ENCODE measurements at regions not wholly inside any gene's neighbourhood (a gene's known extent, or its start where the extent isn't known, plus 50 kb on each side); places are given as distances from the start of the nearest gene placed in this dataset.

- H3K36me3 ChIP-seq, result no peaks in the 10 kb centered on the region
- DNase-seq (ENCODE audit: low read depth in 1 of 2, low spot score in 1 of 2), result no peak
- H3K27me3 ChIP-seq, result no peaks in the 10 kb centered on the region
- no peaks in the 10 kb centered on the region for H3K9me3 ChIP-seq (ENCODE audit: low read depth)
- no peak overlapping the region for H3K27ac ChIP-seq
- H3K4me1 ChIP-seq (ENCODE audit: low read depth), result no peaks in the 10 kb centered on the region
- no peak for TF ChIP-seq CTCF (IDR thresholded peaks at IDR 0.05; ENCODE audit: low read depth, low read length)
- no peak overlapping the region for H3K4me3 ChIP-seq
These were observed 615.7 kb upstream of the ARID1B start for GRCh38 chr6:156161471-156161870.

- no peak overlapping the region for H3K27ac ChIP-seq
- no peak overlapping the region for H3K4me3 ChIP-seq
- no peak for DNase-seq (ENCODE audit: low read depth in 1 of 2, low spot score in 1 of 2)
- no peaks in the 10 kb centered on the region for H3K36me3 ChIP-seq
- no peaks in the 10 kb centered on the region for H3K9me3 ChIP-seq (ENCODE audit: low read depth)
- H3K27me3 ChIP-seq, result no peaks in the 10 kb centered on the region
- no peaks in the 10 kb centered on the region for H3K4me1 ChIP-seq (ENCODE audit: low read depth)
- TF ChIP-seq CTCF (IDR thresholded peaks at IDR 0.05; ENCODE audit: low read depth, low read length), result no peak
These were observed 616.4 kb upstream of the ARID1B start for GRCh38 chr6:156160795-156161165.

- no peak for DNase-seq (ENCODE audit: low read depth in 1 of 2, low spot score in 1 of 2)
- no peaks in the 10 kb centered on the region for H3K27me3 ChIP-seq
- H3K36me3 ChIP-seq, result no peaks in the 10 kb centered on the region
- H3K9me3 ChIP-seq (ENCODE audit: low read depth), result no peaks in the 10 kb centered on the region
- no peaks in the 10 kb centered on the region for H3K4me1 ChIP-seq (ENCODE audit: low read depth)
- H3K4me3 ChIP-seq, result no peak overlapping the region
- H3K27ac ChIP-seq, result no peak overlapping the region
- no peak for TF ChIP-seq CTCF (IDR thresholded peaks at IDR 0.05; ENCODE audit: low read depth, low read length)
These were observed 617.0 kb upstream of the ARID1B start for GRCh38 chr6:156160007-156160794.

- Histone ChIP-seq H3K27ac (no peak overlapping the region), H3K9me3 (ENCODE audit: low read depth) (no peaks in the 10 kb centered on the region), H3K27me3 (no peaks in the 10 kb centered on the region), H3K4me1 (ENCODE audit: low read depth) (no peaks in the 10 kb centered on the region), H3K4me3 (no peak overlapping the region), H3K36me3 (no peaks in the 10 kb centered on the region)
- TF ChIP-seq CTCF (IDR thresholded peaks at IDR 0.05; ENCODE audit: low read depth, low read length), result no peak
- no peak for DNase-seq (ENCODE audit: low read depth in 1 of 2, low spot score in 1 of 2)
These were observed 622.3 kb upstream of the ARID1B start for GRCh38 chr6:156154896-156155295.

GRCh38 chr6:156150391-156150790, 626.8 kb upstream of the ARID1B start:
- no peaks in the 10 kb centered on the region for H3K4me1 ChIP-seq (ENCODE audit: low read depth)
- no peaks in the 10 kb centered on the region for H3K36me3 ChIP-seq
- H3K27ac ChIP-seq, result no peak overlapping the region
- no peaks in the 10 kb centered on the region for H3K9me3 ChIP-seq (ENCODE audit: low read depth)
- DNase-seq (ENCODE audit: low read depth in 1 of 2, low spot score in 1 of 2), result no peak
- TF ChIP-seq CTCF (IDR thresholded peaks at IDR 0.05; ENCODE audit: low read depth, low read length), result no peak
- no peak overlapping the region for H3K4me3 ChIP-seq
- no peaks in the 10 kb centered on the region for H3K27me3 ChIP-seq
